NT2/D1 (cell line): ENCODE measurements at regions not wholly inside any gene's neighbourhood (a gene's known extent, or its start where the extent isn't known, plus 50 kb on each side); places are given as distances from the start of the nearest gene placed in this dataset.

Experiments
- SUZ12 ChIP-seq: IDR thresholded peaks from 2 replicates; pipeline ENCODE4 v1.6.1; 2011; ENCODE audit not compliant: insufficient read length, insufficient read depth; ENCODE audit errors: extremely low read depth
- YY1 ChIP-seq: IDR thresholded peaks from 2 replicates; pipeline ENCODE4 v1.6.1; 2011; ENCODE audit not compliant: insufficient read length, insufficient read depth
- ZNF274 ChIP-seq: IDR thresholded peaks from 2 replicates; pipeline ENCODE4 v1.6.1; 2011; ENCODE audit warnings: mild to moderate bottlenecking, low read depth, low read length

DNA sequence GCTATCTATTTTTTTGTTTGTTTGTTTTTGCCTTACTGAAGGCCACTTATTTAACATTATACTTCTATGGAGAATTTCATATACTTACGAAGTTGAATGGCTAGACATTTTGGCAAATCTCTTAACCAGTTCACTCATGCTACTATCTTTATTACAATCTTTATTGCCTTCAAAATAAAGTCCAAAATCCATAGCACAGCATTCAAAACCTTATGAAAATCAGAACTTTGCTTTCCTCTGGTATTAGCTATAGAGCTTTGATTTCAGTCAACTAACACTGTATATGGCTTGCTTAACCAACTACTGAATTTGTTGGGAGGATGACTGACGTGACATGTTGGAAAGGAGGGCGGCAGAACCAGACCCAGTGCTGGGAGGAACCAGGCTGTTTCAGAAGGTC, 571.1 kb downstream of the LMO4 start:
- TF ChIP-seq SUZ12 (no peak), YY1 (no peak), ZNF274 (no peak)
